GM23338 (cell line): ENCODE measurements at regions not wholly inside any gene's neighbourhood (a gene's known extent, or its start where the extent isn't known, plus 50 kb on each side); places are given as distances from the start of the nearest gene placed in this dataset.

Source experiments
- ATAC-seq: fragments of 200-7000 bp; cut with Tn5 transposase; 3 replicates; pipeline ENCODE4 v1.9.1; 2020
- DNase-seq: peaks from one replicate; pipeline ENCODE4 v3.0.0-alpha.2; 2015; ENCODE audit warnings: low spot score
- H2AFZ ChIP-seq: fragments of 200-600 bp; sonication (generic); 2 replicates; pipeline ENCODE4 v1.8.0; 2016; ENCODE audit warnings: antibody characterized with exemption, mild to moderate bottlenecking, moderate library complexity
- H3F3A ChIP-seq: fragments of 200-600 bp; sonication (generic); replicated peaks from 2 replicates; pipeline ENCODE4 v1.8.0; 2017; ENCODE audit warnings: antibody characterized with exemption, mixed run types, low read depth
- H3K27ac ChIP-seq: fragments of 200-600 bp; sonication (generic); 2 replicates; pipeline ENCODE4 v1.6.1; 2016; ENCODE audit warnings: low read depth
- H3K27me3 ChIP-seq: fragments of 200-600 bp; sonication (generic); 2 replicates; pipeline ENCODE4 v1.8.0; 2016; ENCODE audit warnings: mild to moderate bottlenecking, mixed run types, moderate library complexity; ENCODE audit not compliant: insufficient read depth
- H3K36me3 ChIP-seq: fragments of 200-600 bp; sonication (generic); 2 replicates; pipeline ENCODE4 v1.8.0; 2016; ENCODE audit warnings: mild to moderate bottlenecking; ENCODE audit not compliant: insufficient read depth
- H3K4me1 ChIP-seq: fragments of 200-600 bp; sonication (generic); 2 replicates; pipeline ENCODE4 v1.8.0; 2016; ENCODE audit warnings: mild to moderate bottlenecking, moderate library complexity; ENCODE audit not compliant: insufficient read depth
- H3K4me2 ChIP-seq: fragments of 200-600 bp; sonication (generic); 2 replicates; pipeline ENCODE4 v1.7.1; 2017; ENCODE audit warnings: mixed run types
- H3K4me3 ChIP-seq: fragments of 200-600 bp; sonication (generic); 2 replicates; pipeline ENCODE4 v1.6.1; 2016; ENCODE audit warnings: mixed run types
- H3K79me2 ChIP-seq: fragments of 200-600 bp; sonication (generic); replicated peaks from 2 replicates; pipeline ENCODE4 v1.8.0; 2017; ENCODE audit warnings: mild to moderate bottlenecking; ENCODE audit not compliant: insufficient read depth
- H3K9me2 ChIP-seq: fragments of 200-600 bp; sonication (generic); 2 replicates; pipeline ENCODE4 v1.8.0; 2017; ENCODE audit not compliant: insufficient read depth
- H4K20me1 ChIP-seq: fragments of 200-600 bp; sonication (generic); replicated peaks from 2 replicates; pipeline ENCODE4 v1.8.0; 2017; ENCODE audit warnings: mild to moderate bottlenecking; ENCODE audit not compliant: insufficient read depth
- H3K27ac Mint-ChIP-seq: 2 replicates; pipeline ENCODE4 v1.8.0; 2020; ENCODE audit warnings: inconsistent platforms, mild to moderate bottlenecking, moderate library complexity, mixed read lengths
- H3K27me3 Mint-ChIP-seq: 3 replicates; pipeline ENCODE4 v1.8.0; 2022; ENCODE audit warnings: low read depth, mild to moderate bottlenecking, moderate library complexity, mixed read lengths, inconsistent platforms; ENCODE audit not compliant: insufficient read depth, poor library complexity
- H3K36me3 Mint-ChIP-seq: 3 replicates; pipeline ENCODE4 v1.8.0; 2021; ENCODE audit warnings: low read depth, mild to moderate bottlenecking, inconsistent platforms, moderate library complexity, mixed read lengths
- H3K4me1 Mint-ChIP-seq: 3 replicates; pipeline ENCODE4 v1.8.0; 2020; ENCODE audit warnings: mild to moderate bottlenecking, inconsistent platforms, mixed read lengths
- H3K4me3 Mint-ChIP-seq: 3 replicates; pipeline ENCODE4 v1.8.0; 2021; ENCODE audit warnings: moderate library complexity, mild to moderate bottlenecking, inconsistent platforms, mixed read lengths
- H3K9me3 Mint-ChIP-seq: 3 replicates; pipeline ENCODE4 v1.8.0; 2020; ENCODE audit warnings: moderate library complexity, mild to moderate bottlenecking, inconsistent platforms, mixed read lengths
- CREB1 ChIP-seq: fragments of 250-450 bp; sonication (Bioruptor Pico); IDR thresholded peaks from 2 replicates; pipeline ENCODE4 v1.5.0; 2020; ENCODE audit warnings: low read depth, mild to moderate bottlenecking, moderate library complexity
- CTCF ChIP-seq, 2 experiments: fragments of 200-600 bp in 1 of 2; sonication (generic) in 1 of 2; conservative IDR thresholded peaks; 2 replicates each; pipeline versions ENCODE4 v1.5.1 to v1.6.1; 2016 to 2017; ENCODE audit warnings: antibody characterized with exemption in 2 of 2, low read depth in 2 of 2, mild to moderate bottlenecking in 2 of 2, moderate library complexity in 1 of 2
- ETS1 ChIP-seq: IDR thresholded peaks from 2 replicates; pipeline ENCODE4 v1.6.1; 2016; ENCODE audit warnings: antibody characterized with exemption
- EZH2 ChIP-seq: fragments of 200-600 bp; sonication (generic); IDR thresholded peaks from one replicate; pipeline ENCODE4 v1.8.0; 2017; ENCODE audit warnings: antibody characterized with exemption, mild to moderate bottlenecking, low read depth; ENCODE audit not compliant: unreplicated experiment
- EZH2phosphoT487 ChIP-seq: fragments of 200-600 bp; sonication (generic); IDR thresholded peaks from one replicate; pipeline ENCODE4 v1.8.1; 2018; ENCODE audit warnings: antibody characterized with exemption; ENCODE audit not compliant: unreplicated experiment
- JUNB ChIP-seq: IDR thresholded peaks from one replicate; pipeline ENCODE4 v1.6.1; 2016; ENCODE audit warnings: antibody characterized with exemption; ENCODE audit not compliant: unreplicated experiment
- NANOG ChIP-seq: IDR thresholded peaks from 2 replicates; pipeline ENCODE4 v1.6.1; 2016; ENCODE audit warnings: antibody characterized with exemption, borderline replicate concordance
- POLR2AphosphoS5 ChIP-seq: IDR thresholded peaks from 2 replicates; pipeline ENCODE4 v1.6.1; 2016; ENCODE audit warnings: antibody characterized with exemption, low read depth
- STAT1 ChIP-seq: IDR thresholded peaks from one replicate; pipeline ENCODE4 v1.6.1; 2016; ENCODE audit warnings: antibody characterized with exemption; ENCODE audit not compliant: unreplicated experiment
- ZNF114 ChIP-seq: fragments of 250-450 bp; sonication (Bioruptor Pico); IDR thresholded peaks from 2 replicates; pipeline ENCODE4 v1.5.0; 2020; ENCODE audit warnings: mild to moderate bottlenecking, moderate library complexity
- ZNF331 ChIP-seq: fragments of 250-450 bp; sonication (Bioruptor Pico); IDR thresholded peaks from 2 replicates; pipeline ENCODE4 v1.5.0; 2020; ENCODE audit warnings: low read depth, mild to moderate bottlenecking, moderate library complexity
- TF ChIP-seq, protein P1 (sequence below): fragments of 250-450 bp; sonication (Bioruptor Pico); IDR thresholded peaks from 2 replicates; pipeline ENCODE4 v1.5.0; 2020; ENCODE audit warnings: mild to moderate bottlenecking, moderate library complexity
- TF ChIP-seq, protein P2 (sequence below): IDR thresholded peaks from one replicate; pipeline ENCODE4 v1.6.1; 2018; ENCODE audit warnings: antibody characterized with exemption; ENCODE audit not compliant: unreplicated experiment

DNA sequence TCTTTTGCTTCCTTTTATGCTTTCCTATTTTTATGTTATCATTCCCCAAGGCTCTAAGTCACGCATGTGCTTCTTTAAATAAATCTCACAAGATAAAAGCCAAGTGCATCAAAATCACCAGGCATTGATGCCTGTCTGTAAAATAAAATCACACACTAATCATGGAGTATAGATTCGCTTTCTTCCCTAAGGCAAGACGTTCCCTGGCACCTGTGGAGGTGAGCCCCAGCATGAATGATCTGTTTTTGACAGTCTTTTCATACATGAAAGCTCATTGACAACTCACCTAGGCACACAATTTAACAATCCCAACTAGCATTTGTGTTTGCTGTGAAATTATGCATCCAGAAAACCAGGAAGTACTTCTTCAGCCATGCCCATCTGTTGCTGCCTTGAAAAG, 146.9 kb upstream of the DMAC1 start (continued):
- TF ChIP-seq EZH2phosphoT487 (no peak), JUNB (no peak), ZNF331 (CRISPR knock-in tag) (no peak), NANOG (no peak), STAT1 (no peak)

DNA sequence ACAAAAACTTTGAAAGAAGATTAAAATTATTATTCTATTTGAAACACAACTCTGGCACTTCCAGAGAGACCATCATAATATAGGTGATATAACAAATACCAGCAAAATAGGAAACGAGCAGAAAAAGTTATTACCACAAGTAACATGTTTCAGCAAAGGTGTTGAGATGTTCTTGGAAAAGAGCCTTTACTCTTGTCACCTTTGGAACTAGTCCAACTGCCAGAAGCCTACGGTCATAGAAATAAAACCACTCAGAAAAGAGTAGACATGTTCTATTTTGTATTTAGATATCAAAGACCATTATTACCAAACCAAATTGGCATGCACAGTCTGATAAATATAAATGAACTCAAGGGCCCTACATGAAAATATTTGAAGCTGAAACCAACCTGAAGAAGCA, 145.0 kb upstream of the DMAC1 start:
- ATAC-seq, result no peak
- H3K27me3 Mint-ChIP-seq, result no peaks in the 10 kb centered on the region
- TF ChIP-seq, protein P1, sequence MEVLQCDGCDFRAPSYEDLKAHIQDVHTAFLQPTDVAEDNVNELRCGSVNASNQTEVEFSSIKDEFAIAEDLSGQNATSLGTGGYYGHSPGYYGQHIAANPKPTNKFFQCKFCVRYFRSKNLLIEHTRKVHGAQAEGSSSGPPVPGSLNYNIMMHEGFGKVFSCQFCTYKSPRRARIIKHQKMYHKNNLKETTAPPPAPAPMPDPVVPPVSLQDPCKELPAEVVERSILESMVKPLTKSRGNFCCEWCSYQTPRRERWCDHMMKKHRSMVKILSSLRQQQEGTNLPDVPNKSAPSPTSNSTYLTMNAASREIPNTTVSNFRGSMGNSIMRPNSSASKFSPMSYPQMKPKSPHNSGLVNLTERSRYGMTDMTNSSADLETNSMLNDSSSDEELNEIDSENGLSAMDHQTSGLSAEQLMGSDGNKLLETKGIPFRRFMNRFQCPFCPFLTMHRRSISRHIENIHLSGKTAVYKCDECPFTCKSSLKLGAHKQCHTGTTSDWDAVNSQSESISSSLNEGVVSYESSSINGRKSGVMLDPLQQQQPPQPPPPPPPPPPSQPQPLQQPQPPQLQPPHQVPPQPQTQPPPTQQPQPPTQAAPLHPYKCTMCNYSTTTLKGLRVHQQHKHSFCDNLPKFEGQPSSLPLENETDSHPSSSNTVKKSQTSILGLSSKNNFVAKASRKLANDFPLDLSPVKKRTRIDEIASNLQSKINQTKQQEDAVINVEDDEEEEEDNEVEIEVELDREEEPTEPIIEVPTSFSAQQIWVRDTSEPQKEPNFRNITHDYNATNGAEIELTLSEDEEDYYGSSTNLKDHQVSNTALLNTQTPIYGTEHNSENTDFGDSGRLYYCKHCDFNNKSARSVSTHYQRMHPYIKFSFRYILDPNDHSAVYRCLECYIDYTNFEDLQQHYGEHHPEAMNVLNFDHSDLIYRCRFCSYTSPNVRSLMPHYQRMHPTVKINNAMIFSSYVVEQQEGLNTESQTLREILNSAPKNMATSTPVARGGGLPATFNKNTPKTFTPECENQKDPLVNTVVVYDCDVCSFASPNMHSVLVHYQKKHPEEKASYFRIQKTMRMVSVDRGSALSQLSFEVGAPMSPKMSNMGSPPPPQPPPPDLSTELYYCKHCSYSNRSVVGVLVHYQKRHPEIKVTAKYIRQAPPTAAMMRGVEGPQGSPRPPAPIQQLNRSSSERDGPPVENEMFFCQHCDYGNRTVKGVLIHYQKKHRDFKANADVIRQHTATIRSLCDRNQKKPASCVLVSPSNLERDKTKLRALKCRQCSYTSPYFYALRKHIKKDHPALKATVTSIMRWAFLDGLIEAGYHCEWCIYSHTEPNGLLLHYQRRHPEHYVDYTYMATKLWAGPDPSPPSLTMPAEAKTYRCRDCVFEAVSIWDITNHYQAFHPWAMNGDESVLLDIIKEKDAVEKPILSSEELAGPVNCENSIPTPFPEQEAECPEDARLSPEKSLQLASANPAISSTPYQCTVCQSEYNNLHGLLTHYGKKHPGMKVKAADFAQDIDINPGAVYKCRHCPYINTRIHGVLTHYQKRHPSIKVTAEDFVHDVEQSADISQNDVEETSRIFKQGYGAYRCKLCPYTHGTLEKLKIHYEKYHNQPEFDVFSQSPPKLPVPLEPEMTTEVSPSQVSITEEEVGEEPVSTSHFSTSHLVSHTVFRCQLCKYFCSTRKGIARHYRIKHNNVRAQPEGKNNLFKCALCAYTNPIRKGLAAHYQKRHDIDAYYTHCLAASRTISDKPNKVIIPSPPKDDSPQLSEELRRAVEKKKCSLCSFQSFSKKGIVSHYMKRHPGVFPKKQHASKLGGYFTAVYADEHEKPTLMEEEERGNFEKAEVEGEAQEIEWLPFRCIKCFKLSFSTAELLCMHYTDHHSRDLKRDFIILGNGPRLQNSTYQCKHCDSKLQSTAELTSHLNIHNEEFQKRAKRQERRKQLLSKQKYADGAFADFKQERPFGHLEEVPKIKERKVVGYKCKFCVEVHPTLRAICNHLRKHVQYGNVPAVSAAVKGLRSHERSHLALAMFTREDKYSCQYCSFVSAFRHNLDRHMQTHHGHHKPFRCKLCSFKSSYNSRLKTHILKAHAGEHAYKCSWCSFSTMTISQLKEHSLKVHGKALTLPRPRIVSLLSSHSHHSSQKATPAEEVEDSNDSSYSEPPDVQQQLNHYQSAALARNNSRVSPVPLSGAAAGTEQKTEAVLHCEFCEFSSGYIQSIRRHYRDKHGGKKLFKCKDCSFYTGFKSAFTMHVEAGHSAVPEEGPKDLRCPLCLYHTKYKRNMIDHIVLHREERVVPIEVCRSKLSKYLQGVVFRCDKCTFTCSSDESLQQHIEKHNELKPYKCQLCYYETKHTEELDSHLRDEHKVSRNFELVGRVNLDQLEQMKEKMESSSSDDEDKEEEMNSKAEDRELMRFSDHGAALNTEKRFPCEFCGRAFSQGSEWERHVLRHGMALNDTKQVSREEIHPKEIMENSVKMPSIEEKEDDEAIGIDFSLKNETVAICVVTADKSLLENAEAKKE, result no peak
- no peak for TF ChIP-seq CREB1
- no peak for TF ChIP-seq NANOG
- no peak for TF ChIP-seq ZNF331 (CRISPR knock-in tag)
- no peak for TF ChIP-seq CTCF (conservative IDR thresholded peaks at IDR 0.05; ENCODE audit: low read depth in 2 of 2)
- no peak for TF ChIP-seq ETS1
- TF ChIP-seq JUNB, result no peak
- no peak for TF ChIP-seq STAT1
- no peak for TF ChIP-seq POLR2AphosphoS5
- no peak for TF ChIP-seq ZNF114 (CRISPR knock-in tag)
- TF ChIP-seq, protein P2, sequence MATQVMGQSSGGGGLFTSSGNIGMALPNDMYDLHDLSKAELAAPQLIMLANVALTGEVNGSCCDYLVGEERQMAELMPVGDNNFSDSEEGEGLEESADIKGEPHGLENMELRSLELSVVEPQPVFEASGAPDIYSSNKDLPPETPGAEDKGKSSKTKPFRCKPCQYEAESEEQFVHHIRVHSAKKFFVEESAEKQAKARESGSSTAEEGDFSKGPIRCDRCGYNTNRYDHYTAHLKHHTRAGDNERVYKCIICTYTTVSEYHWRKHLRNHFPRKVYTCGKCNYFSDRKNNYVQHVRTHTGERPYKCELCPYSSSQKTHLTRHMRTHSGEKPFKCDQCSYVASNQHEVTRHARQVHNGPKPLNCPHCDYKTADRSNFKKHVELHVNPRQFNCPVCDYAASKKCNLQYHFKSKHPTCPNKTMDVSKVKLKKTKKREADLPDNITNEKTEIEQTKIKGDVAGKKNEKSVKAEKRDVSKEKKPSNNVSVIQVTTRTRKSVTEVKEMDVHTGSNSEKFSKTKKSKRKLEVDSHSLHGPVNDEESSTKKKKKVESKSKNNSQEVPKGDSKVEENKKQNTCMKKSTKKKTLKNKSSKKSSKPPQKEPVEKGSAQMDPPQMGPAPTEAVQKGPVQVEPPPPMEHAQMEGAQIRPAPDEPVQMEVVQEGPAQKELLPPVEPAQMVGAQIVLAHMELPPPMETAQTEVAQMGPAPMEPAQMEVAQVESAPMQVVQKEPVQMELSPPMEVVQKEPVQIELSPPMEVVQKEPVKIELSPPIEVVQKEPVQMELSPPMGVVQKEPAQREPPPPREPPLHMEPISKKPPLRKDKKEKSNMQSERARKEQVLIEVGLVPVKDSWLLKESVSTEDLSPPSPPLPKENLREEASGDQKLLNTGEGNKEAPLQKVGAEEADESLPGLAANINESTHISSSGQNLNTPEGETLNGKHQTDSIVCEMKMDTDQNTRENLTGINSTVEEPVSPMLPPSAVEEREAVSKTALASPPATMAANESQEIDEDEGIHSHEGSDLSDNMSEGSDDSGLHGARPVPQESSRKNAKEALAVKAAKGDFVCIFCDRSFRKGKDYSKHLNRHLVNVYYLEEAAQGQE, result no peak
- no peak for TF ChIP-seq EZH2phosphoT487
- TF ChIP-seq EZH2, result no peak
- H3K27ac Mint-ChIP-seq, result no peak overlapping the region
- H3K4me1 Mint-ChIP-seq, result no peaks in the 10 kb centered on the region
- Histone ChIP-seq H3K79me2 (no peaks in the 10 kb centered on the region), H3K4me2 (no peak overlapping the region), H3K27me3 (no peaks in the 10 kb centered on the region), H3K36me3 (no peaks in the 10 kb centered on the region), H3F3A (no peaks in the 10 kb centered on the region), H3K4me3 (no peak overlapping the region), H3K4me1 (no peaks in the 10 kb centered on the region), H3K27ac (no peak overlapping the region), H2AFZ (no peak overlapping the region), H3K9me2 (no peaks in the 10 kb centered on the region), H4K20me1 (no peaks in the 10 kb centered on the region)
- DNase-seq, result no peak
- H3K9me3 Mint-ChIP-seq, result peaks cover 9% of the 10 kb centered on the region; the same call in 2 of the 3 replicates
- H3K36me3 Mint-ChIP-seq, result no peaks in the 10 kb centered on the region
- H3K4me3 Mint-ChIP-seq, result no peak overlapping the region
